Endothelial cell of umbilical vein (primary cell): ENCODE measurements at regions not wholly inside any gene's neighbourhood (a gene's known extent, or its start where the extent isn't known, plus 50 kb on each side); places are given as distances from the start of the nearest gene placed in this dataset.

Experiments
- BruUV-seq: library from RNA; stranded (reverse); fragments of 400-500 nt; replicated peaks from 2 replicates; lab custom pipeline; 2021; lab: Mats Ljungman, UMichigan
- CTCF ChIA-PET: fragments of 300-600, 350-600 bp; sonication (Branson Sonifier 250); formaldehyde crosslinking; loops from one replicate; lab custom pipeline; 2021; ENCODE audit warnings: antibody characterized with exemption, inconsistent platforms; lab: Charles Lee
- POLR2A ChIA-PET: fragments of 300-600, 350-600 bp; sonication (Branson Sonifier 250); formaldehyde crosslinking; loops from one replicate; lab custom pipeline; 2021; ENCODE audit warnings: antibody characterized with exemption, inconsistent platforms; lab: Charles Lee
- DNase-seq: peaks from one replicate; pipeline ENCODE4 v3.0.0-alpha.2; 2011; ENCODE audit warnings: low read depth, low spot score
- FAIRE-seq: peaks from 2 replicates; lab custom pipeline; 2011; peaks lifted over from hg19 to GRCh38; lab: Jason Lieb, UNC
- H2AFZ ChIP-seq: 2 replicates; pipeline ENCODE4 v1.6.0; 2012; ENCODE audit warnings: low read depth, low read length, control low read depth, inconsistent platforms
- H3K27ac ChIP-seq: 2 replicates; pipeline ENCODE4 v1.5.1; 2011; ENCODE audit warnings: low read depth, mild to moderate bottlenecking, control low read depth, low read length, moderate library complexity; ENCODE audit not compliant: insufficient read depth
- H3K27me3 ChIP-seq, 2 experiments: 2 replicates each; pipeline versions ENCODE4 v1.6.0 to v1.6.1; 2011; ENCODE audit warnings: low read length in 2 of 2, mixed read lengths in 1 of 2; ENCODE audit not compliant: control insufficient read depth in 2 of 2, insufficient read depth in 2 of 2
- H3K36me3 ChIP-seq, 2 experiments: 2 replicates in 1 of 2; 3 replicates in 1 of 2; pipeline ENCODE4 v1.5.1; 2011; ENCODE audit warnings: low read length in 2 of 2, mild to moderate bottlenecking in 1 of 2, moderate library complexity in 1 of 2; ENCODE audit not compliant: control insufficient read depth in 2 of 2, insufficient read depth in 2 of 2; ENCODE audit errors: extremely low read depth in 1 of 2
- H3K4me1 ChIP-seq: 3 replicates; pipeline ENCODE4 v1.5.1; 2011; ENCODE audit warnings: mild to moderate bottlenecking, low read length; ENCODE audit not compliant: control insufficient read depth, insufficient read depth; ENCODE audit errors: extremely low read depth
- H3K4me2 ChIP-seq: 2 replicates; pipeline ENCODE4 v1.6.1; 2011; ENCODE audit warnings: low read length, control low read depth, mixed read lengths; ENCODE audit not compliant: insufficient read depth
- H3K4me3 ChIP-seq, 3 experiments: fragments of 200-600 bp in 1 of 3; sonication (generic), shearing (Covaris generic) in 1 of 3; replicated peaks in 1 of 3; 2 replicates each; pipeline ENCODE4 v1.5.1; 2011 to 2016; ENCODE audit warnings: control low read depth in 3 of 3, low read length in 3 of 3, mild to moderate bottlenecking in 2 of 3, inconsistent platforms in 1 of 3, low read depth in 1 of 3, moderate library complexity in 1 of 3; ENCODE audit not compliant: insufficient read depth in 1 of 3
- H3K79me2 ChIP-seq: 2 replicates; pipeline ENCODE4 v1.6.0; 2012; ENCODE audit warnings: low read length, inconsistent platforms; ENCODE audit not compliant: control insufficient read depth, insufficient read depth
- H3K9ac ChIP-seq: replicated peaks from 2 replicates; pipeline ENCODE3; 2011; ENCODE audit warnings: low read length, control low read depth; ENCODE audit not compliant: insufficient read depth; ENCODE audit errors: extremely low read depth
- H3K9me1 ChIP-seq: replicated peaks from 3 replicates; pipeline ENCODE4 v1.6.0; 2011; ENCODE audit warnings: mild to moderate bottlenecking, low read length; ENCODE audit not compliant: control insufficient read depth, insufficient read depth; ENCODE audit errors: extremely low read depth
- H3K9me3 ChIP-seq: replicated peaks from 2 replicates; pipeline ENCODE4 v1.5.1; 2012; ENCODE audit warnings: low read length, inconsistent platforms; ENCODE audit not compliant: control insufficient read depth, insufficient read depth
- H4K20me1 ChIP-seq: replicated peaks from 2 replicates; pipeline ENCODE3; 2011; ENCODE audit warnings: mild to moderate bottlenecking, low read length; ENCODE audit not compliant: control insufficient read depth, insufficient read depth; ENCODE audit errors: extremely low read depth
- EZH2 ChIP-seq: IDR thresholded peaks from 2 replicates; pipeline ENCODE4 v1.6.1; 2012; ENCODE audit warnings: borderline replicate concordance, low read depth, mild to moderate bottlenecking, moderate library complexity, low read length, inconsistent platforms; ENCODE audit not compliant: severe bottlenecking
- FOS ChIP-seq: IDR thresholded peaks from 2 replicates; pipeline ENCODE4 v1.6.1; 2011; ENCODE audit warnings: mild to moderate bottlenecking, low read length, moderate library complexity, borderline replicate concordance; ENCODE audit not compliant: insufficient read depth
- GATA2 ChIP-seq: IDR thresholded peaks from 2 replicates; pipeline ENCODE4 v1.7.0; 2011; ENCODE audit warnings: low read depth, mild to moderate bottlenecking, moderate library complexity, mixed read lengths, low read length; ENCODE audit not compliant: insufficient read length, insufficient read depth
- JUN ChIP-seq: IDR thresholded peaks from 2 replicates; pipeline ENCODE4 v1.6.1; 2011; ENCODE audit warnings: borderline replicate concordance, low read depth; ENCODE audit not compliant: insufficient read length, insufficient read depth
- MYC ChIP-seq: IDR thresholded peaks from one replicate; pipeline ENCODE4 v1.6.1; 2011; ENCODE audit warnings: mild to moderate bottlenecking, low read depth, low read length
- POLR2A ChIP-seq: IDR thresholded peaks from 2 replicates; pipeline ENCODE4 v1.6.1; 2012; ENCODE audit warnings: low read depth, mild to moderate bottlenecking, control low read depth, low read length
- POLR2AphosphoS5 ChIP-seq: IDR thresholded peaks from 2 replicates; pipeline ENCODE4 v1.6.1; 2012; ENCODE audit warnings: low read depth, mild to moderate bottlenecking, control low read depth, low read length, moderate library complexity; ENCODE audit not compliant: insufficient read depth
- dilution Hi-C: fragments of 300-500 bp; cut with MboI; formaldehyde crosslinking; loops from one replicate; pipeline ENCODE4 v1.15.0; 2019; ENCODE audit warnings: low sequenced_read_pairs; ENCODE audit not compliant: extremely low pct_ligation_motif_present
- intact Hi-C: fragments of 100-400 bp; cut with micrococcal nuclease; formaldehyde crosslinking; loops from one replicate; pipeline ENCODE4 v1.10.0; 2022
- TF ChIP-seq, protein P1 (sequence below): IDR thresholded peaks from 2 replicates; pipeline ENCODE4 v1.6.1; 2011; ENCODE audit not compliant: insufficient read depth, insufficient read length
- TF ChIP-seq, protein P2 (sequence below), 2 donors: IDR thresholded peaks; 1 replicate in 1 of 2; 2 replicates in 1 of 2; pipeline ENCODE4 v1.5.1; 2011; ENCODE audit warnings: low read length in 2 of 2, mild to moderate bottlenecking in 2 of 2, moderate library complexity in 2 of 2, control low read depth in 1 of 2, inconsistent platforms in 1 of 2, low read depth in 1 of 2; ENCODE audit not compliant: insufficient read depth in 1 of 2; ENCODE audit errors: extremely low read depth in 1 of 2

DNA sequence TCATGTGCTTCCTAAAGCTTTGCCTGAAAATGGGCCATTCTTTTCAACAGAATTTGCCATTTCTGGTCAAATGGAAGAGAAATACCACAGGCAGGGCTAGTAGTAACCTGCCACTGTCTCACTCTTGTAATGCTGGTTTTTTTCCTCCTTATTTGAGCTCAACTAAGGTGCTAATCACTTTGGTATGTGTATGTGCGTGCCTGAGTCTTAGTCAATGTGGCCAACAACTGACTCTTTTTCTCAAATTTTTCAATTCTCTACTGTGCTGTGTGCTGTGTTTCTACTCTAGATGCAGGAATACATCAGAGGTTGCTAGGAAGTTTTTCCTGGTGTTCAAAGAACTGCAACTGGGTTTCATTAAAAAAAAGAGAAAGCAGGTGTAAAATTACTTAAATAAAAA is 870.2 kb downstream of the EFNB2 start:
- Histone ChIP-seq H3K27ac (no peak overlapping the region), H4K20me1 (no peaks in the 10 kb centered on the region), H3K4me2 (no peak overlapping the region), H3K4me1 (no peaks in the 10 kb centered on the region), H3K27me3 (no peaks in the 10 kb centered on the region), H3K36me3 (no peaks in the 10 kb centered on the region), H3K9ac (no peak overlapping the region), H3K4me3 (no peak overlapping the region), H3K9me3 (no peaks in the 10 kb centered on the region), H3K9me1 (no peaks in the 10 kb centered on the region), H2AFZ (no peak overlapping the region), H3K79me2 (no peaks in the 10 kb centered on the region)
- dilution Hi-C loops (no loop called here), intact Hi-C loops (no loop called here)
- no peak for DNase-seq
- no TSS peak for BruUV-seq
- TF ChIP-seq POLR2A, result no peak
- no peak for TF ChIP-seq MYC
- no peak for TF ChIP-seq POLR2AphosphoS5
- no peak for TF ChIP-seq GATA2
- no peak for TF ChIP-seq EZH2
- TF ChIP-seq FOS, result no peak
- no peak for TF ChIP-seq JUN
- TF ChIP-seq, protein P1, sequence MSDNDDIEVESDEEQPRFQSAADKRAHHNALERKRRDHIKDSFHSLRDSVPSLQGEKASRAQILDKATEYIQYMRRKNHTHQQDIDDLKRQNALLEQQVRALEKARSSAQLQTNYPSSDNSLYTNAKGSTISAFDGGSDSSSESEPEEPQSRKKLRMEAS, result no peak
- TF ChIP-seq, protein P2, sequence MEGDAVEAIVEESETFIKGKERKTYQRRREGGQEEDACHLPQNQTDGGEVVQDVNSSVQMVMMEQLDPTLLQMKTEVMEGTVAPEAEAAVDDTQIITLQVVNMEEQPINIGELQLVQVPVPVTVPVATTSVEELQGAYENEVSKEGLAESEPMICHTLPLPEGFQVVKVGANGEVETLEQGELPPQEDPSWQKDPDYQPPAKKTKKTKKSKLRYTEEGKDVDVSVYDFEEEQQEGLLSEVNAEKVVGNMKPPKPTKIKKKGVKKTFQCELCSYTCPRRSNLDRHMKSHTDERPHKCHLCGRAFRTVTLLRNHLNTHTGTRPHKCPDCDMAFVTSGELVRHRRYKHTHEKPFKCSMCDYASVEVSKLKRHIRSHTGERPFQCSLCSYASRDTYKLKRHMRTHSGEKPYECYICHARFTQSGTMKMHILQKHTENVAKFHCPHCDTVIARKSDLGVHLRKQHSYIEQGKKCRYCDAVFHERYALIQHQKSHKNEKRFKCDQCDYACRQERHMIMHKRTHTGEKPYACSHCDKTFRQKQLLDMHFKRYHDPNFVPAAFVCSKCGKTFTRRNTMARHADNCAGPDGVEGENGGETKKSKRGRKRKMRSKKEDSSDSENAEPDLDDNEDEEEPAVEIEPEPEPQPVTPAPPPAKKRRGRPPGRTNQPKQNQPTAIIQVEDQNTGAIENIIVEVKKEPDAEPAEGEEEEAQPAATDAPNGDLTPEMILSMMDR (IDR thresholded peaks at IDR 0.05; ENCODE audit: extremely low read depth in 1 of 2, insufficient read depth in 1 of 2, low read depth in 1 of 2, low read length in 2 of 2), result no peak
- ChIA-PET CTCF (interaction anchor here (0.7 to 1.3 kb wide), 3 partner anchors 9 to 91 kb away, joined by 3 to 4 read pairs (median 3); no protein-coding TSS in a partner anchor), POLR2A (no interaction called here)
- no peak for FAIRE-seq
